ENCODE measurements at regions not wholly inside any gene's neighbourhood (a gene's known extent, or its start where the extent isn't known, plus 50 kb on each side); places are given as distances from the start of the nearest gene placed in this dataset.

DNA sequence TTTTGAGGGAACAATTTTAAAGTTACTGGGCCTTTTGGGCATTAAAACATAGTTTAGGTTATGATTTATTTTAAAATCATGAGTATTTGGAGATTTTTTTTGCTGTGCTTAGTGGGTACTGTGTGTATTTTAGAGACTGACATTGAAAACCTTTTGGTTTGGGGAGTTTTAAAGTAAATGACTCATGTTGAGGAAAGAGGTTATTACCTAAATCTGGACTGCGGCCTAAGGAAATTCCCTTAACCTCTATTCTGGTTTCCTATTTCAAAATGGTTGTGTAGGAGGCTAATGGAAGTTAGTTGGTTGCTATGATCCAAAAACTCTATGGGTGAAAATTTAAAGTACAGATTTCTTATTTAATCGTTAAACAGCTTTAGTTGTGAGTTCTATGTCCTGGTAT lies 57.3 kb upstream of the DPH6 start (continued):
- no peak for TF ChIP-seq BRCA1 (IDR thresholded peaks at IDR 0.05; ENCODE audit: low read depth, low read length)
- TF ChIP-seq, protein P1, sequence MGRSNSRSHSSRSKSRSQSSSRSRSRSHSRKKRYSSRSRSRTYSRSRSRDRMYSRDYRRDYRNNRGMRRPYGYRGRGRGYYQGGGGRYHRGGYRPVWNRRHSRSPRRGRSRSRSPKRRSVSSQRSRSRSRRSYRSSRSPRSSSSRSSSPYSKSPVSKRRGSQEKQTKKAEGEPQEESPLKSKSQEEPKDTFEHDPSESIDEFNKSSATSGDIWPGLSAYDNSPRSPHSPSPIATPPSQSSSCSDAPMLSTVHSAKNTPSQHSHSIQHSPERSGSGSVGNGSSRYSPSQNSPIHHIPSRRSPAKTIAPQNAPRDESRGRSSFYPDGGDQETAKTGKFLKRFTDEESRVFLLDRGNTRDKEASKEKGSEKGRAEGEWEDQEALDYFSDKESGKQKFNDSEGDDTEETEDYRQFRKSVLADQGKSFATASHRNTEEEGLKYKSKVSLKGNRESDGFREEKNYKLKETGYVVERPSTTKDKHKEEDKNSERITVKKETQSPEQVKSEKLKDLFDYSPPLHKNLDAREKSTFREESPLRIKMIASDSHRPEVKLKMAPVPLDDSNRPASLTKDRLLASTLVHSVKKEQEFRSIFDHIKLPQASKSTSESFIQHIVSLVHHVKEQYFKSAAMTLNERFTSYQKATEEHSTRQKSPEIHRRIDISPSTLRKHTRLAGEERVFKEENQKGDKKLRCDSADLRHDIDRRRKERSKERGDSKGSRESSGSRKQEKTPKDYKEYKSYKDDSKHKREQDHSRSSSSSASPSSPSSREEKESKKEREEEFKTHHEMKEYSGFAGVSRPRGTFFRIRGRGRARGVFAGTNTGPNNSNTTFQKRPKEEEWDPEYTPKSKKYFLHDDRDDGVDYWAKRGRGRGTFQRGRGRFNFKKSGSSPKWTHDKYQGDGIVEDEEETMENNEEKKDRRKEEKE (IDR thresholded peaks at IDR 0.05), result no peak
- no peak for TF ChIP-seq SMAD5 (IDR thresholded peaks at IDR 0.05; ENCODE audit: low read depth)
- TF ChIP-seq, protein P2, sequence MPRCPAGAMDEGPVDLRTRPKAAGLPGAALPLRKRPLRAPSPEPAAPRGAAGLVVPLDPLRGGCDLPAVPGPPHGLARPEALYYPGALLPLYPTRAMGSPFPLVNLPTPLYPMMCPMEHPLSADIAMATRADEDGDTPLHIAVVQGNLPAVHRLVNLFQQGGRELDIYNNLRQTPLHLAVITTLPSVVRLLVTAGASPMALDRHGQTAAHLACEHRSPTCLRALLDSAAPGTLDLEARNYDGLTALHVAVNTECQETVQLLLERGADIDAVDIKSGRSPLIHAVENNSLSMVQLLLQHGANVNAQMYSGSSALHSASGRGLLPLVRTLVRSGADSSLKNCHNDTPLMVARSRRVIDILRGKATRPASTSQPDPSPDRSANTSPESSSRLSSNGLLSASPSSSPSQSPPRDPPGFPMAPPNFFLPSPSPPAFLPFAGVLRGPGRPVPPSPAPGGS (IDR thresholded peaks at IDR 0.05; ENCODE audit: borderline replicate concordance, insufficient read depth, low read depth, low read length, poor library complexity, severe bottlenecking), result no peak
- no peak for TF ChIP-seq CEBPB (IDR thresholded peaks at IDR 0.05; ENCODE audit: borderline replicate concordance in 1 of 2, low read depth in 2 of 2, low read length in 2 of 2)
- TF ChIP-seq, protein P3, sequence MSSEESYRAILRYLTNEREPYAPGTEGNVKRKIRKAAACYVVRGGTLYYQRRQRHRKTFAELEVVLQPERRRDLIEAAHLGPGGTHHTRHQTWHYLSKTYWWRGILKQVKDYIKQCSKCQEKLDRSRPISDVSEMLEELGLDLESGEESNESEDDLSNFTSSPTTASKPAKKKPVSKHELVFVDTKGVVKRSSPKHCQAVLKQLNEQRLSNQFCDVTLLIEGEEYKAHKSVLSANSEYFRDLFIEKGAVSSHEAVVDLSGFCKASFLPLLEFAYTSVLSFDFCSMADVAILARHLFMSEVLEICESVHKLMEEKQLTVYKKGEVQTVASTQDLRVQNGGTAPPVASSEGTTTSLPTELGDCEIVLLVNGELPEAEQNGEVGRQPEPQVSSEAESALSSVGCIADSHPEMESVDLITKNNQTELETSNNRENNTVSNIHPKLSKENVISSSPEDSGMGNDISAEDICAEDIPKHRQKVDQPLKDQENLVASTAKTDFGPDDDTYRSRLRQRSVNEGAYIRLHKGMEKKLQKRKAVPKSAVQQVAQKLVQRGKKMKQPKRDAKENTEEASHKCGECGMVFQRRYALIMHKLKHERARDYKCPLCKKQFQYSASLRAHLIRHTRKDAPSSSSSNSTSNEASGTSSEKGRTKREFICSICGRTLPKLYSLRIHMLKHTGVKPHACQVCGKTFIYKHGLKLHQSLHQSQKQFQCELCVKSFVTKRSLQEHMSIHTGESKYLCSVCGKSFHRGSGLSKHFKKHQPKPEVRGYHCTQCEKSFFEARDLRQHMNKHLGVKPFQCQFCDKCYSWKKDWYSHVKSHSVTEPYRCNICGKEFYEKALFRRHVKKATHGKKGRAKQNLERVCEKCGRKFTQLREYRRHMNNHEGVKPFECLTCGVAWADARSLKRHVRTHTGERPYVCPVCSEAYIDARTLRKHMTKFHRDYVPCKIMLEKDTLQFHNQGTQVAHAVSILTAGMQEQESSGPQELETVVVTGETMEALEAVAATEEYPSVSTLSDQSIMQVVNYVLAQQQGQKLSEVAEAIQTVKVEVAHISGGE (CRISPR knock-in tag; IDR thresholded peaks at IDR 0.05), result no peak
- no peak for TF ChIP-seq HDAC6 (IDR thresholded peaks at IDR 0.05; ENCODE audit: unreplicated experiment)
- peak; percentile 15 to 27; a peak in 1 of 4 replicates for TF ChIP-seq EP300 (IDR thresholded peaks at IDR 0.05; ENCODE audit: borderline replicate concordance in 1 of 2, control insufficient read depth in 1 of 2, low read depth in 2 of 2, low read length in 2 of 2)
- TF ChIP-seq SP1 (IDR thresholded peaks at IDR 0.05; ENCODE audit: low read depth, low read length), result no peak
- no peak for TF ChIP-seq SUZ12 (IDR thresholded peaks at IDR 0.05; ENCODE audit: unreplicated experiment)
- TF ChIP-seq RUNX3 (IDR thresholded peaks at IDR 0.05; ENCODE audit: low read length), result peak; percentile 91
- TF ChIP-seq, protein P4, sequence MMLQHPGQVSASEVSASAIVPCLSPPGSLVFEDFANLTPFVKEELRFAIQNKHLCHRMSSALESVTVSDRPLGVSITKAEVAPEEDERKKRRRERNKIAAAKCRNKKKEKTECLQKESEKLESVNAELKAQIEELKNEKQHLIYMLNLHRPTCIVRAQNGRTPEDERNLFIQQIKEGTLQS (IDR thresholded peaks at IDR 0.05; ENCODE audit: borderline replicate concordance, extremely low read depth, low read depth, low read length), result no peak
- TF ChIP-seq, protein P5, sequence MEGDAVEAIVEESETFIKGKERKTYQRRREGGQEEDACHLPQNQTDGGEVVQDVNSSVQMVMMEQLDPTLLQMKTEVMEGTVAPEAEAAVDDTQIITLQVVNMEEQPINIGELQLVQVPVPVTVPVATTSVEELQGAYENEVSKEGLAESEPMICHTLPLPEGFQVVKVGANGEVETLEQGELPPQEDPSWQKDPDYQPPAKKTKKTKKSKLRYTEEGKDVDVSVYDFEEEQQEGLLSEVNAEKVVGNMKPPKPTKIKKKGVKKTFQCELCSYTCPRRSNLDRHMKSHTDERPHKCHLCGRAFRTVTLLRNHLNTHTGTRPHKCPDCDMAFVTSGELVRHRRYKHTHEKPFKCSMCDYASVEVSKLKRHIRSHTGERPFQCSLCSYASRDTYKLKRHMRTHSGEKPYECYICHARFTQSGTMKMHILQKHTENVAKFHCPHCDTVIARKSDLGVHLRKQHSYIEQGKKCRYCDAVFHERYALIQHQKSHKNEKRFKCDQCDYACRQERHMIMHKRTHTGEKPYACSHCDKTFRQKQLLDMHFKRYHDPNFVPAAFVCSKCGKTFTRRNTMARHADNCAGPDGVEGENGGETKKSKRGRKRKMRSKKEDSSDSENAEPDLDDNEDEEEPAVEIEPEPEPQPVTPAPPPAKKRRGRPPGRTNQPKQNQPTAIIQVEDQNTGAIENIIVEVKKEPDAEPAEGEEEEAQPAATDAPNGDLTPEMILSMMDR (IDR thresholded peaks at IDR 0.05 in 2 of 3, conservative IDR thresholded peaks at IDR 0.05 in 1 of 3; ENCODE audit: control insufficient read depth in 2 of 3, extremely low read depth in 1 of 3, insufficient read depth in 1 of 3, low read depth in 3 of 3, low read length in 3 of 3), result no peak
- no peak for TF ChIP-seq JUND (IDR thresholded peaks at IDR 0.05; ENCODE audit: low read depth, low read length)
- TF ChIP-seq, protein P6, sequence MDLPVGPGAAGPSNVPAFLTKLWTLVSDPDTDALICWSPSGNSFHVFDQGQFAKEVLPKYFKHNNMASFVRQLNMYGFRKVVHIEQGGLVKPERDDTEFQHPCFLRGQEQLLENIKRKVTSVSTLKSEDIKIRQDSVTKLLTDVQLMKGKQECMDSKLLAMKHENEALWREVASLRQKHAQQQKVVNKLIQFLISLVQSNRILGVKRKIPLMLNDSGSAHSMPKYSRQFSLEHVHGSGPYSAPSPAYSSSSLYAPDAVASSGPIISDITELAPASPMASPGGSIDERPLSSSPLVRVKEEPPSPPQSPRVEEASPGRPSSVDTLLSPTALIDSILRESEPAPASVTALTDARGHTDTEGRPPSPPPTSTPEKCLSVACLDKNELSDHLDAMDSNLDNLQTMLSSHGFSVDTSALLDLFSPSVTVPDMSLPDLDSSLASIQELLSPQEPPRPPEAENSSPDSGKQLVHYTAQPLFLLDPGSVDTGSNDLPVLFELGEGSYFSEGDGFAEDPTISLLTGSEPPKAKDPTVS (IDR thresholded peaks at IDR 0.05; ENCODE audit: low read depth, low read length), result no peak
- no peak for TF ChIP-seq CHD4 (IDR thresholded peaks at IDR 0.05)

Data from GM12878 (cell line).